Peyer's patch (tissue), 4 donors: ENCODE measurements at regions not wholly inside any gene's neighbourhood (a gene's known extent, or its start where the extent isn't known, plus 50 kb on each side); places are given as distances from the start of the nearest gene placed in this dataset.

Experiments used
- DNase-seq, 3 donors: peaks; one replicate each; pipeline ENCODE4 v3.0.0-alpha.2; 2017 to 2019
- H3K27ac ChIP-seq, 4 donors: fragments of 200-600 bp; sonication (generic); one replicate each; pipeline ENCODE4 v1.5.1; 2016 to 2019
- H3K27me3 ChIP-seq, 2 donors: fragments of 200-600 bp; sonication (generic); one replicate each; pipeline ENCODE4 v1.5.1; 2019
- H3K36me3 ChIP-seq, 3 donors: fragments of 200-600 bp; sonication (generic); one replicate each; pipeline ENCODE4 v1.5.1; 2016 to 2019
- H3K4me1 ChIP-seq, 4 donors: fragments of 200-600 bp; sonication (generic); one replicate each; pipeline ENCODE4 v1.5.1; 2016 to 2019
- H3K4me3 ChIP-seq, 4 donors: fragments of 200-600 bp; sonication (generic); 1 replicate in 3 of 4; 2 replicates in 1 of 4; pipeline ENCODE4 v1.5.1; 2016 to 2019; ENCODE audit warnings: mild to moderate bottlenecking in 1 of 4
- H3K9me3 ChIP-seq, 4 donors: fragments of 200-600 bp; sonication (generic); one replicate each; pipeline ENCODE4 v1.5.1; 2016 to 2019; ENCODE audit warnings: mild to moderate bottlenecking in 1 of 4
- POLR2A ChIP-seq, 2 donors: fragments of 450-650 bp; IDR thresholded peaks; one replicate each; pipeline ENCODE4 v1.5.1; 2017; ENCODE audit warnings: antibody characterized with exemption in 2 of 2, mild to moderate bottlenecking in 2 of 2, moderate library complexity in 2 of 2
- TF ChIP-seq, protein P1 (sequence below), 6 experiments: fragments of 450-650 bp in 4 of 6; fragments of 200-600 bp in 2 of 6; sonication (generic) in 1 of 6; IDR thresholded peaks; one replicate each; pipeline ENCODE4 v1.5.1; 2017 to 2019; ENCODE audit warnings: antibody characterized with exemption in 6 of 6, mild to moderate bottlenecking in 3 of 6, moderate library complexity in 1 of 6

DNA sequence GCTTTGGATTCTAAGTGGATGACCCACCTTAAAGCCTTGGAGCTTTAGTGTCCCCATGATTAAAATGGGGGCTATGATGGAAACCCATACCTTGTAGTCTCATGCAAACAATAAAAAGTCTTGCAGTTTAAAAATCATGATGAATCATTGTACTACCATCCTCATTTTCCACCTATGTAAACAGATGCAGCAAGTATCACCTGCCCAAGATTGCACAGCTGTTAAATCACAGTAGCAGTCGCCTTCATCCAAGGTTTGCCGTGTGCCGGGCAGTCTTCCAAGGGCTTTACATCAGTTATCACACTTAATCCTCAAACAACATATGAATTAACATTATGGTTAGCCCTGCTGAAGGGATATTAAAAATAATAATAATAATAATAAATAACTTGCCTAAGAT lies 210.3 kb downstream of the FOXA2 start:
- Histone ChIP-seq H3K36me3 (no peaks in the 10 kb centered on the region), H3K27ac (no peak overlapping the region), H3K4me3 (no peak overlapping the region), H3K27me3 (no peaks in the 10 kb centered on the region), H3K4me1 (no peaks in the 10 kb centered on the region), H3K9me3 (no peaks in the 10 kb centered on the region)
- no peak for DNase-seq
- TF ChIP-seq, protein P1, sequence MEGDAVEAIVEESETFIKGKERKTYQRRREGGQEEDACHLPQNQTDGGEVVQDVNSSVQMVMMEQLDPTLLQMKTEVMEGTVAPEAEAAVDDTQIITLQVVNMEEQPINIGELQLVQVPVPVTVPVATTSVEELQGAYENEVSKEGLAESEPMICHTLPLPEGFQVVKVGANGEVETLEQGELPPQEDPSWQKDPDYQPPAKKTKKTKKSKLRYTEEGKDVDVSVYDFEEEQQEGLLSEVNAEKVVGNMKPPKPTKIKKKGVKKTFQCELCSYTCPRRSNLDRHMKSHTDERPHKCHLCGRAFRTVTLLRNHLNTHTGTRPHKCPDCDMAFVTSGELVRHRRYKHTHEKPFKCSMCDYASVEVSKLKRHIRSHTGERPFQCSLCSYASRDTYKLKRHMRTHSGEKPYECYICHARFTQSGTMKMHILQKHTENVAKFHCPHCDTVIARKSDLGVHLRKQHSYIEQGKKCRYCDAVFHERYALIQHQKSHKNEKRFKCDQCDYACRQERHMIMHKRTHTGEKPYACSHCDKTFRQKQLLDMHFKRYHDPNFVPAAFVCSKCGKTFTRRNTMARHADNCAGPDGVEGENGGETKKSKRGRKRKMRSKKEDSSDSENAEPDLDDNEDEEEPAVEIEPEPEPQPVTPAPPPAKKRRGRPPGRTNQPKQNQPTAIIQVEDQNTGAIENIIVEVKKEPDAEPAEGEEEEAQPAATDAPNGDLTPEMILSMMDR (IDR thresholded peaks at IDR 0.05): no peak
- TF ChIP-seq POLR2A (IDR thresholded peaks at IDR 0.05): no peak

DNA sequence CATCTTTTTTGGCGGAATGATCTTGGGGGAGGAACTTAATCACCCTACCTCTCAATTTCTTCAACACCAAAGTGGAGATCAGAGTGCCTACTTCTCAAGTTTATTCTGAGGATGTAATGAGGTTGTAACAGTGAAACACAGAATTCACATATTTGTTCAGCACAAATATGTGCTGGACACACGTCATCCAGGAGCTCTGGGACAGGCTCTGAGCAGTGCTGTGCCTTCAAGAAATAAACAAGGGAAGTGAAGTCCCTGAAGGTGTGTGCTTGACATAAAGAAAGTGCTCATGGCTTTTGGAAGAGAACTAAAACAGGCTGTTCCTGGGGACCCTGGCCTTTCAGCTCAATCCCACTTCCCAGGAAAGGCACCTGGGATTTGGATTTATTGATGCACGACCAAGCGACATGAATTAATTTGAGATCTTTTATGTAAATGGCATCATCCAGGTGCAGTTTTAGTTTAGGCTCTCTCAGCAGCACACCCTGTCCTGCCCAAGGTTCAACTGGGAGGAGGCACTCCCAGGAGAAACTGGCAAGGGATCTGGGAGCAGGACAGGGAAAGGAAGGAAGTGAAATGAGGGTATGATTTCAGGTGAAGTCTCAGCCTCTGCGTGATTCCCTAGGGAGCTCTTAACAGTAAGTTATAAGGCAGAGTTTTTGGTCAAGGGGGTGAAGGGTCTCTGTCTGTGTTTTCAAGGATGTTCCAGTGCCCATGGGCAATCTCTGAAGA lies 211.0 kb downstream of the FOXA2 start:
- TF ChIP-seq, protein P1 (IDR thresholded peaks at IDR 0.05): no peak
- no peak for TF ChIP-seq POLR2A (IDR thresholded peaks at IDR 0.05)
- Histone ChIP-seq H3K36me3 (no peaks in the 10 kb centered on the region), H3K4me1 (no peaks in the 10 kb centered on the region), H3K9me3 (no peaks in the 10 kb centered on the region), H3K27me3 (no peaks in the 10 kb centered on the region), H3K4me3 (no peak overlapping the region), H3K27ac (no peak overlapping the region)
- no peak for DNase-seq

DNA sequence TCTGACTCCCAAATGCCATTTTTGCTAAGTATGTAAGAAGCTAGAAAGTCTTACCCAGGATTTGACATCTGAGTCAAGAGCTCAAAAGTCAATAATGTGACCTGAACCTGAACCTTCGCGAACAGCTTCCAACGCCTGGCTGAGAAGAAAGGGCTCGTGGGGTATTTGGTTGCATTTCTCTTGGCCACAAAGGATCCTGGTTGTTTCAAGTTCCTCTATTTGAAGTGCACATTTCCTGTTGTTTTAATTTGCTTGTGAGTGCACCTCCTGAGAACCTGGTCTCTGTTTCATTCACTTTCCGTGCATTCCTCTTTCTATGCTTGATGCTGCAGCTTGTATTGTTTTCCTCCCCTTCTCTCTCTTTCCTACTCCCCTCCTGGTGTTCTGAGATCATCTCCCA lies 212.5 kb downstream of the FOXA2 start:
- DNase-seq: peak in 2 of 3 donors; percentile 34 to 50
- Histone ChIP-seq H3K4me3 (no peak overlapping the region), H3K27me3 (no peaks in the 10 kb centered on the region), H3K36me3 (no peaks in the 10 kb centered on the region), H3K4me1 (no peaks in the 10 kb centered on the region), H3K27ac (no peak overlapping the region), H3K9me3 (no peaks in the 10 kb centered on the region)
- TF ChIP-seq, protein P1 (IDR thresholded peaks at IDR 0.05): no peak
- no peak for TF ChIP-seq POLR2A (IDR thresholded peaks at IDR 0.05)

DNA sequence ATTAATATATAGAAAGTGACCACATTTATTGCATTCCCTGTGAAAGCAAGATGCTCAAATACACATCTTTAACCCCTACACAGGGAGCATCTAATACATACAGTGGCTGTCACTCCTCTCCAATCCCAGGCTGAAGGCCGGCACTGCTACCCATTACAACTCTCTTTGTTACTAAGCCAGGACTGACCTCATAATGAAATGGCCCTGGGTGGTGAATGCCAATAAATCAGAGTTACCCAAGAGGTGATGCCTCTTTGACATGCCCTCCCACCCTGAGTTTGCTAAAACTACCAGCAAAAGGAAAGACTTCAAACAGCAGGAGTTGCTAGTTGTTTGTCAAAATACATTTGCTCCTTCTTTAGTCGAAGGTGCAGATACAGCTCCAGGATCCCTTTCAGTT lies 214.2 kb downstream of the FOXA2 start:
- Histone ChIP-seq H3K36me3 (no peaks in the 10 kb centered on the region), H3K27ac (no peak overlapping the region), H3K4me1 (no peaks in the 10 kb centered on the region), H3K4me3 (no peak overlapping the region), H3K27me3 (no peaks in the 10 kb centered on the region), H3K9me3 (no peaks in the 10 kb centered on the region)
- no peak for DNase-seq
- TF ChIP-seq POLR2A (IDR thresholded peaks at IDR 0.05): no peak
- TF ChIP-seq, protein P1 (IDR thresholded peaks at IDR 0.05): no peak

DNA sequence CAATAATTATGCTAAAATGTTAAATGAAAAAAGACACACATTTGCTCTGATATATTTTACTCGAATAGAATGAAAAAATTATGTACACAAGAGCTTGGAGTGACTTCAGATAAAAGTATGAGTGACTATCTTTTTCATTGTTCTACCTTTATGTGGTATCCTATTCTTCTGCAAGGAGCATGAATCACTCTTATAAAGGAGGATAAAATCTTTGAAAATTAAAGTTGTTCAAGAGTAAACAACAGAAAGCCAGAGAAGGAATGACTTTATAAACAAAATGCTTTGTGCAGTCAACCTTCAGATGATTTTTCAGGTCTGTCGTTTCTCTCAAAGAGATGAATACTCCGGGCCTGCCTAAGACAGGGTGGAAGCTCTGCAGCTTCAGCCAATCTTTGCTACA lies 215.3 kb downstream of the FOXA2 start:
- no peaks in the 10 kb centered on the region for H3K9me3 ChIP-seq
- TF ChIP-seq POLR2A (IDR thresholded peaks at IDR 0.05): no peak
- TF ChIP-seq, protein P1 (IDR thresholded peaks at IDR 0.05): no peak
- no peaks in the 10 kb centered on the region for H3K4me1 ChIP-seq
- no peak for DNase-seq
- H3K4me3 ChIP-seq: no peak overlapping the region
- H3K36me3 ChIP-seq: no peaks in the 10 kb centered on the region
- H3K27me3 ChIP-seq: no peaks in the 10 kb centered on the region
- no peak overlapping the region for H3K27ac ChIP-seq

DNA sequence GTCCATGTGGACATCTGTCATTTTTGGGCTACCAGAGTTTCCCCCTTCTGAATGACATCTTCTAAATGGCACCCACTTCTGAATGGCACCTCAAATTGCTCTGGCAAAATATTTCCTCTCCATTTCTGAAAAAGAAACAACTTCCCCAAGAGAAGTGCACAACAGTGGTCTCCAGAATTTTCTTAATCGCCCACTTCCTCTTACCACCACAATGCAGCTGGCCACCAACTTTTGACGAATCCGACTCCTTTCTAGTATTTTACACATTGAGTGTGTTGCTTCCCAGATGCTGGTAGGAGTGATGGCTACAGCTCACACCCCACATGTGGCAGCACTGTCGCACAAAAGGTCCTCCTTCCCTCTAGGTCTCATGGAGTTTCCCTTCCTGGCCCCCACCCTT lies 216.1 kb downstream of the FOXA2 start:
- H3K27ac ChIP-seq: no peak overlapping the region
- TF ChIP-seq POLR2A (IDR thresholded peaks at IDR 0.05): no peak
- TF ChIP-seq, protein P1 (IDR thresholded peaks at IDR 0.05): no peak
- no peaks in the 10 kb centered on the region for H3K36me3 ChIP-seq
- no peaks in the 10 kb centered on the region for H3K9me3 ChIP-seq
- no peaks in the 10 kb centered on the region for H3K27me3 ChIP-seq
- no peaks in the 10 kb centered on the region for H3K4me1 ChIP-seq
- no peak for DNase-seq
- H3K4me3 ChIP-seq: no peak overlapping the region
